ENCODE measurements at regions not wholly inside any gene's neighbourhood (a gene's known extent, or its start where the extent isn't known, plus 50 kb on each side); places are given as distances from the start of the nearest gene placed in this dataset.

DNA sequence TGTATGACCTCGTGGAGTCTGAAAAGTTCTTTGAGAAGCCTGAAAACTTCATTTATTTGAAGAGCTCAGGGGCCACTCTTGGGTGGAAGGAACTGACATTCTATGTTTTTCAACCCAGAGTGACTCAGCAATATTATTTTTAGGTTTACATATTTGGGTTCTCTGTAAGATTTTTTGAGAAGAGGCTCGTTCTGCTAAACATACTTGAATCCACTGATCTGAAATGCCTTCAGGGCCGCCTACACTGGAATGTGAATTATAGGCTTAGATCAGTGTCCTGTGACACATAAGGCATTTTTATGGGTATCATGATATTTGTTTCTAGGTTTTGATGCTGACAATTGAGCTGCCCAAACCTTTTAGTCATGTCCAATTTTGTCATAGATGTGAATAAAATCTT is 86.2 kb downstream of the PSAT1 start:
- no peaks in the 10 kb centered on the region for H3K36me3 ChIP-seq (replicated peaks; ENCODE audit: low read depth, low read length)
- TF ChIP-seq, protein P1, sequence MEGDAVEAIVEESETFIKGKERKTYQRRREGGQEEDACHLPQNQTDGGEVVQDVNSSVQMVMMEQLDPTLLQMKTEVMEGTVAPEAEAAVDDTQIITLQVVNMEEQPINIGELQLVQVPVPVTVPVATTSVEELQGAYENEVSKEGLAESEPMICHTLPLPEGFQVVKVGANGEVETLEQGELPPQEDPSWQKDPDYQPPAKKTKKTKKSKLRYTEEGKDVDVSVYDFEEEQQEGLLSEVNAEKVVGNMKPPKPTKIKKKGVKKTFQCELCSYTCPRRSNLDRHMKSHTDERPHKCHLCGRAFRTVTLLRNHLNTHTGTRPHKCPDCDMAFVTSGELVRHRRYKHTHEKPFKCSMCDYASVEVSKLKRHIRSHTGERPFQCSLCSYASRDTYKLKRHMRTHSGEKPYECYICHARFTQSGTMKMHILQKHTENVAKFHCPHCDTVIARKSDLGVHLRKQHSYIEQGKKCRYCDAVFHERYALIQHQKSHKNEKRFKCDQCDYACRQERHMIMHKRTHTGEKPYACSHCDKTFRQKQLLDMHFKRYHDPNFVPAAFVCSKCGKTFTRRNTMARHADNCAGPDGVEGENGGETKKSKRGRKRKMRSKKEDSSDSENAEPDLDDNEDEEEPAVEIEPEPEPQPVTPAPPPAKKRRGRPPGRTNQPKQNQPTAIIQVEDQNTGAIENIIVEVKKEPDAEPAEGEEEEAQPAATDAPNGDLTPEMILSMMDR (IDR thresholded peaks at IDR 0.05; ENCODE audit: low read depth, low read length) = no peak
- TF ChIP-seq EZH2phosphoT487 (IDR thresholded peaks at IDR 0.05; ENCODE audit: low read depth) = no peak
- no peak overlapping the region for H2AFZ ChIP-seq (ENCODE audit: low read depth, low read length)
- H3K9ac ChIP-seq (ENCODE audit: low read length) = no peak overlapping the region
- H3K4me3 ChIP-seq (ENCODE audit: low read length) = no peak overlapping the region
- H3K4me1 ChIP-seq (ENCODE audit: low read length) = peaks cover 8% of the 10 kb centered on the region; the same call in 1 of the 2 replicates
- no peak overlapping the region for H3K4me2 ChIP-seq (ENCODE audit: low read length)
- no peak overlapping the region for H3K27ac ChIP-seq (ENCODE audit: low read length)
- no peaks in the 10 kb centered on the region for H3K27me3 ChIP-seq (ENCODE audit: low read depth, low read length)
- H4K20me1 ChIP-seq (ENCODE audit: insufficient read depth, low read length) = no peaks in the 10 kb centered on the region
- H3K79me2 ChIP-seq (ENCODE audit: low read length) = no peaks in the 10 kb centered on the region
- H3K9me3 ChIP-seq (ENCODE audit: insufficient read depth, low read length) = no peaks in the 10 kb centered on the region

DNA sequence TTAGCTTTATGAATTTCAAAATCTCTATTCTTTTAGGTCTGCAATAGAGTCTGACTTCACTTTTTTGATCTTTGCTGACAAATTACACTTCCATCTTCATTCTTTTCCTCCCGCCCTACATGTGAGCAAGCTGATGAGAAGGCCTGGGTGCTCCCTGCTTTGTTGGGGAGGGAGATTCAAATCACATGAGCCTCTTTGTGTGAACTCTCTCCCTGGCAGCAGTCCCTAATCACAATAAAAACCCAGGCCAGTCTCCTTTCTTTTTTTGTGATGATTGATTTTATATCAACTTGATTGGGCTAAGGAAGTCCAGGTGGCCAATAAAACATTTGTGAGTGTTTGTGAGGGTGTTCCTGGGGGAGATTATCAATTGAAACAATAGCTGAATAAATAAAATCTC is 89.4 kb downstream of the PSAT1 start:
- no peaks in the 10 kb centered on the region for H3K9me3 ChIP-seq (ENCODE audit: insufficient read depth, low read length)
- no peak overlapping the region for H2AFZ ChIP-seq (ENCODE audit: low read depth, low read length)
- no peak overlapping the region for H3K9ac ChIP-seq (ENCODE audit: low read length)
- H3K27ac ChIP-seq (ENCODE audit: low read length) = no peak overlapping the region
- H4K20me1 ChIP-seq (ENCODE audit: insufficient read depth, low read length) = no peaks in the 10 kb centered on the region
- no peak overlapping the region for H3K4me3 ChIP-seq (ENCODE audit: low read length)
- no peak overlapping the region for H3K4me2 ChIP-seq (ENCODE audit: low read length)
- no peaks in the 10 kb centered on the region for H3K27me3 ChIP-seq (ENCODE audit: low read depth, low read length)
- TF ChIP-seq, protein P1 (IDR thresholded peaks at IDR 0.05; ENCODE audit: low read depth, low read length) = no peak
- TF ChIP-seq EZH2phosphoT487 (IDR thresholded peaks at IDR 0.05; ENCODE audit: low read depth) = no peak
- H3K36me3 ChIP-seq (replicated peaks; ENCODE audit: low read depth, low read length) = no peaks in the 10 kb centered on the region
- H3K79me2 ChIP-seq (ENCODE audit: low read length) = no peaks in the 10 kb centered on the region
- H3K4me1 ChIP-seq (ENCODE audit: low read length) = peaks cover 8% of the 10 kb centered on the region; the same call in 1 of the 2 replicates

DNA sequence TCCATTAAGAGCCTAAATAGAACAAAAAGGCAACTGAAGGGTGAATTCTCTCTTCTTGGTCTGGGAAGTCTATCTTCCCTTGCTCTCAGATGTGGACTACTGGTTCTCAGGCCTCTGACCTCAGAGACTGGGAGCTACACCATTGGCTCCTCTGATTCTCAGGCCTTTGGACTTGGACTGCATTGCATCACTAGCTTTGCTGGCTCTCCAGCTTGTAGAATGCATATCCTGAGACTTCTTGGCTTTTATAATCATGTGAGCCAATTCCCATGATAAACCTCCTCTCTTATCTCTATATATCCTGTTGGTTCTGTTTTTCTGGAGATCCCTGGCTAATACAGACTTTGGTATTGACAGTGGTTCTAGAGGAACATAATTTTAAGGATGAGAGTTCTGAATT is 89.8 kb downstream of the PSAT1 start:
- H3K4me1 ChIP-seq (ENCODE audit: low read length) = peaks cover 8% of the 10 kb centered on the region; the same call in 1 of the 2 replicates
- no peak overlapping the region for H2AFZ ChIP-seq (ENCODE audit: low read depth, low read length)
- no peaks in the 10 kb centered on the region for H3K9me3 ChIP-seq (ENCODE audit: insufficient read depth, low read length)
- H4K20me1 ChIP-seq (ENCODE audit: insufficient read depth, low read length) = no peaks in the 10 kb centered on the region
- H3K27me3 ChIP-seq (ENCODE audit: low read depth, low read length) = no peaks in the 10 kb centered on the region
- H3K36me3 ChIP-seq (replicated peaks; ENCODE audit: low read depth, low read length) = no peaks in the 10 kb centered on the region
- H3K4me2 ChIP-seq (ENCODE audit: low read length) = no peak overlapping the region
- H3K9ac ChIP-seq (ENCODE audit: low read length) = no peak overlapping the region
- H3K4me3 ChIP-seq (ENCODE audit: low read length) = no peak overlapping the region
- no peak overlapping the region for H3K27ac ChIP-seq (ENCODE audit: low read length)
- no peaks in the 10 kb centered on the region for H3K79me2 ChIP-seq (ENCODE audit: low read length)
- TF ChIP-seq EZH2phosphoT487 (IDR thresholded peaks at IDR 0.05; ENCODE audit: low read depth) = no peak
- TF ChIP-seq, protein P1 (IDR thresholded peaks at IDR 0.05; ENCODE audit: low read depth, low read length) = no peak

DNA sequence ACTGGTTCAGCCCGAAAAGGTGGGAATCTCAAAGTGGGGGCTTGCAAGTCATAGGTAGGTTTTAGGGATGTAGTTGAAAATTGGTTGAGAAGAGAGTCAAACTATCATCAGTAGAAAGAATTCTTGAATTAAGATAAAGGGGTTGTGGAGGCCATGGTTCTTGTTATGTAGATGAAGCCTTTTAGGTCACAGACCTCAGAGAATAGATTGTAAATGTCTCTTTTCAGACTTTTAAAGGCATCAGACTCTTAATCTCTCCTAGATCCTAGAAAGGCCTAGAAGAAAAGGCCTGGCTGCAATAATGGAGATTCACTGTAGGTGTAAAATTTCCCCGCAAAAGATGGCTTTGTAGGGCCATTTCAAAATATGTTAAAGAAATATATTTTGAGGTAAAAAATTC is 96.4 kb downstream of the PSAT1 start:
- Histone ChIP-seq H4K20me1 (ENCODE audit: insufficient read depth, low read length) (no peaks in the 10 kb centered on the region), H3K36me3 (replicated peaks; ENCODE audit: low read depth, low read length) (peaks cover 7% of the 10 kb centered on the region), H3K27me3 (ENCODE audit: low read depth, low read length) (no peaks in the 10 kb centered on the region), H3K27ac (ENCODE audit: low read length) (no peak overlapping the region), H3K4me2 (ENCODE audit: low read length) (no peak overlapping the region), H3K79me2 (ENCODE audit: low read length) (no peaks in the 10 kb centered on the region), H3K4me1 (ENCODE audit: low read length) (peaks cover 10% of the 10 kb centered on the region), H3K4me3 (ENCODE audit: low read length) (no peak overlapping the region), H3K9me3 (ENCODE audit: insufficient read depth, low read length) (peaks cover 10% of the 10 kb centered on the region; the same call in 1 of the 2 replicates), H2AFZ (ENCODE audit: low read depth, low read length) (no peak overlapping the region), H3K9ac (ENCODE audit: low read length) (no peak overlapping the region)
- TF ChIP-seq, protein P1 (IDR thresholded peaks at IDR 0.05; ENCODE audit: low read depth, low read length) = no peak
- no peak for TF ChIP-seq EZH2phosphoT487 (IDR thresholded peaks at IDR 0.05; ENCODE audit: low read depth)
